ENCODE measurements at regions not wholly inside any gene's neighbourhood (a gene's known extent, or its start where the extent isn't known, plus 50 kb on each side); places are given as distances from the start of the nearest gene placed in this dataset.

- TF ChIP-seq EZH2 (IDR thresholded peaks at IDR 0.05; ENCODE audit: borderline replicate concordance, low read depth, low read length, poor library complexity, severe bottlenecking) (no peak), CTCF (conservative IDR thresholded peaks at IDR 0.05; ENCODE audit: low read depth, low read length) (no peak)
These were observed 668.5 kb downstream of the PCDH18 start for GRCh38 chr4:136863756-136864155.

Data from A673 (cell line).